ENCODE measurements at regions not wholly inside any gene's neighbourhood (a gene's known extent, or its start where the extent isn't known, plus 50 kb on each side); places are given as distances from the start of the nearest gene placed in this dataset.

- H3K27me3 ChIP-seq (replicated peaks; ENCODE audit: control insufficient read depth, insufficient read depth, low read length), result peaks cover 1% of the 10 kb centered on the region
- DNase-seq (ENCODE audit: extremely low read depth, insufficient read length), result no peak
- no peaks in the 10 kb centered on the region for H3K36me3 ChIP-seq (ENCODE audit: control insufficient read depth, insufficient read depth, low read length)
- no peak overlapping the region for H3K4me3 ChIP-seq (replicated peaks; ENCODE audit: low read depth, low read length)
- no peak for TF ChIP-seq CTCF (IDR thresholded peaks at IDR 0.05; ENCODE audit: insufficient read depth, low read length, poor library complexity, severe bottlenecking)
Measured at GRCh38 chr7:35355911-35356310, 102.0 kb upstream of the TBX20 start.

- H3K27me3 ChIP-seq (replicated peaks; ENCODE audit: control insufficient read depth, insufficient read depth, low read length), result peaks cover 1% of the 10 kb centered on the region
- no peak for TF ChIP-seq CTCF (IDR thresholded peaks at IDR 0.05; ENCODE audit: insufficient read depth, low read length, poor library complexity, severe bottlenecking)
- H3K36me3 ChIP-seq (ENCODE audit: control insufficient read depth, insufficient read depth, low read length), result no peaks in the 10 kb centered on the region
- H3K4me3 ChIP-seq (replicated peaks; ENCODE audit: low read depth, low read length), result no peak overlapping the region
- no peak for DNase-seq (ENCODE audit: extremely low read depth, insufficient read length)
Measured at GRCh38 chr7:35355199-35355598, 101.3 kb upstream of the TBX20 start.

GRCh38 chr7:35353481-35353880, 99.6 kb upstream of the TBX20 start:
- Histone ChIP-seq H3K4me3 (replicated peaks; ENCODE audit: low read depth, low read length) (no peak overlapping the region), H3K36me3 (ENCODE audit: control insufficient read depth, insufficient read depth, low read length) (no peaks in the 10 kb centered on the region), H3K27me3 (replicated peaks; ENCODE audit: control insufficient read depth, insufficient read depth, low read length) (peaks cover 1% of the 10 kb centered on the region)
- TF ChIP-seq CTCF (IDR thresholded peaks at IDR 0.05; ENCODE audit: insufficient read depth, low read length, poor library complexity, severe bottlenecking), result no peak
- no peak for DNase-seq (ENCODE audit: extremely low read depth, insufficient read length)

- no peak for DNase-seq (ENCODE audit: extremely low read depth, insufficient read length)
- no peaks in the 10 kb centered on the region for H3K36me3 ChIP-seq (ENCODE audit: control insufficient read depth, insufficient read depth, low read length)
- no peak for TF ChIP-seq CTCF (IDR thresholded peaks at IDR 0.05; ENCODE audit: insufficient read depth, low read length, poor library complexity, severe bottlenecking)
- H3K27me3 ChIP-seq (replicated peaks; ENCODE audit: control insufficient read depth, insufficient read depth, low read length), result peaks cover 1% of the 10 kb centered on the region; the same call in 1 of the 2 replicates
- no peak overlapping the region for H3K4me3 ChIP-seq (replicated peaks; ENCODE audit: low read depth, low read length)
Measured at GRCh38 chr7:35351466-35351865, 97.6 kb upstream of the TBX20 start.

- no peak for TF ChIP-seq CTCF (IDR thresholded peaks at IDR 0.05; ENCODE audit: insufficient read depth, low read length, poor library complexity, severe bottlenecking)
- Histone ChIP-seq H3K4me3 (replicated peaks; ENCODE audit: low read depth, low read length) (no peak overlapping the region), H3K27me3 (replicated peaks; ENCODE audit: control insufficient read depth, insufficient read depth, low read length) (peaks cover 1% of the 10 kb centered on the region; the same call in 1 of the 2 replicates), H3K36me3 (ENCODE audit: control insufficient read depth, insufficient read depth, low read length) (no peaks in the 10 kb centered on the region)
- DNase-seq (ENCODE audit: extremely low read depth, insufficient read length), result no peak
Measured at GRCh38 chr7:35348611-35349400, 94.9 kb upstream of the TBX20 start.

Data from GM06990 (cell line).